Transverse colon (tissue), 4 donors: ENCODE measurements at regions not wholly inside any gene's neighbourhood (a gene's known extent, or its start where the extent isn't known, plus 50 kb on each side); places are given as distances from the start of the nearest gene placed in this dataset.
A peak's percentile ranks its signal among the peaks of the same experiment; 100 is the strongest.

Experiments
- DNase-seq: peaks from one replicate; pipeline ENCODE4 v3.0.0-alpha.2; 2019
- H3K27ac ChIP-seq, 4 donors: fragments of 200-600 bp; sonication (generic); 2 replicates each; pipeline ENCODE4 v1.5.1; 2016 to 2018; ENCODE audit warnings: inconsistent platforms in 4 of 4
- H3K27me3 ChIP-seq: fragments of 200-600 bp; sonication (generic); 2 replicates; pipeline ENCODE4 v1.5.1; 2017; ENCODE audit warnings: inconsistent platforms
- H3K36me3 ChIP-seq, 4 donors: fragments of 200-600 bp; sonication (generic); 2 replicates each; pipeline ENCODE4 v1.5.1; 2017 to 2019; ENCODE audit warnings: inconsistent platforms in 4 of 4
- H3K4me1 ChIP-seq, 4 donors: fragments of 200-600 bp; sonication (generic); 2 replicates each; pipeline ENCODE4 v1.5.1; 2017 to 2020; ENCODE audit warnings: inconsistent platforms in 4 of 4
- H3K4me3 ChIP-seq, 4 donors: fragments of 200-600 bp; sonication (generic); 1 replicate in 1 of 4; 2 replicates in 3 of 4; pipeline versions ENCODE4 v1.5.1 to v1.6.1; 2017 to 2019; ENCODE audit warnings: inconsistent platforms in 4 of 4
- H3K9me3 ChIP-seq, 2 donors: fragments of 200-600 bp; sonication (generic); 2 replicates each; pipeline ENCODE4 v1.5.1; 2017 to 2019; ENCODE audit warnings: inconsistent platforms in 2 of 2
- EP300 ChIP-seq: sonication (generic); formaldehyde crosslinking; IDR thresholded peaks from one replicate; pipeline ENCODE4 v1.6.1; 2017; ENCODE audit warnings: antibody characterized with exemption, low read depth
- POLR2A ChIP-seq: fragments of 450-650 bp; IDR thresholded peaks from one replicate; pipeline ENCODE4 v1.6.1; 2016; ENCODE audit warnings: antibody characterized with exemption, mild to moderate bottlenecking, moderate library complexity
- POLR2AphosphoS5 ChIP-seq, 3 donors: sonication (generic); formaldehyde crosslinking; IDR thresholded peaks; one replicate each; pipeline ENCODE4 v1.6.1; 2016; ENCODE audit warnings: antibody characterized with exemption in 3 of 3
- WGBS, 2 donors: methylation state at CpG; one replicate each; pipeline ENCODE4 v1.1.5; 2018; ENCODE audit warnings: low coverage in 1 of 2; 5-methylcytosine and 5-hydroxymethylcytosine counted together
- in situ Hi-C, 4 donors: fragments of 200-750 bp; cut with MboI; loops; one replicate each; pipeline versions ENCODE4 v1.15.0 to v1.15.1; 2017; ENCODE audit warnings: low sequenced_read_pairs in 3 of 4, low pct_ligation_motif_present in 1 of 4, low pct_unique_long_range_greater_than_20kb in 1 of 4
- intact Hi-C: fragments of 100-400 bp; cut with DNase I; formaldehyde crosslinking; loops from one replicate; pipeline ENCODE4 v1.15.1; 2023; ENCODE audit warnings: low total_unique reads
- TF ChIP-seq, protein P1 (sequence below), 5 experiments: fragments of 200-600 bp in 3 of 5; fragments of 450-650 bp in 2 of 5; sonication (generic) in 3 of 5; IDR thresholded peaks; 1 replicate in 2 of 5; 2 replicates in 3 of 5; pipeline ENCODE4 v1.5.1; 2016 to 2017; ENCODE audit warnings: antibody characterized with exemption in 5 of 5, inconsistent platforms in 3 of 5, mild to moderate bottlenecking in 2 of 5, moderate library complexity in 1 of 5

DNA sequence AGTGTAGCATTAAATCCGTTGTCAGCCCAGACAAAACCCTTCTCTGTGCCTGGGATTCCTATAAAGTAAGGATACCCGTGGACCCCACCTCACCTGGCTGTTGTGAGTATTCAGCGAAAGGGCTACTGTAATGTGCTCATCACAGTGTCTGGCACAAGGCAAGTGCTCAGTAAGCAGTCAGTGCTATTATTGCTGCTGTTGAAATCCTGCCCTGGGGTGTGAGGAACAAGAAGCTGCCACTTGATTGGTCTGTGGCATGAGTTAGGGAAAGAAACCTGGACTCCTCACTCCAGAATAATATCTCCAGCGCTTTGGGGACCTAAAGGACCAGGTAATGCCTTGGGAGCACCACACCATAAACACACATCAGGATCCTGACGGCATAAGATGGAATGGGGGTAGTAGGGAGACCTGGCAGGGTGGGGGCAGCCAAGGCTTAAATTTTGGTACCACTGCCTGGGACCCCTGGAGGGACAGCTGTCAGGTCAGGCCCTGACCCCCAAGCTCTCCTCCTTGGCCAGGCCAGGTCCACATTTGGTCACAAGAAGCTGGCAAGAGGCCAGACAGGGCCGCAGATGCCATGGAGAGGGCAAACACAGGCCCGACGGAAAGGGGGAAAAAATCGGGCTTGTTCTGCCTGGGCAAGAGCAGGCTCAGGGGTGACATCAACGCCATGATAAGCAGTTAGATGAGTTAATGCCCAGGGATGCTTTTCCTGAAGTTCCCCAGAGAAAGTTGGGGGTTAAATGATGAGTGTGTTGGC lies 66.5 kb downstream of the MRPL14 start:
- TF ChIP-seq POLR2AphosphoS5 (IDR thresholded peaks at IDR 0.05) = no peak
- no peak for TF ChIP-seq POLR2A
- TF ChIP-seq, protein P1, sequence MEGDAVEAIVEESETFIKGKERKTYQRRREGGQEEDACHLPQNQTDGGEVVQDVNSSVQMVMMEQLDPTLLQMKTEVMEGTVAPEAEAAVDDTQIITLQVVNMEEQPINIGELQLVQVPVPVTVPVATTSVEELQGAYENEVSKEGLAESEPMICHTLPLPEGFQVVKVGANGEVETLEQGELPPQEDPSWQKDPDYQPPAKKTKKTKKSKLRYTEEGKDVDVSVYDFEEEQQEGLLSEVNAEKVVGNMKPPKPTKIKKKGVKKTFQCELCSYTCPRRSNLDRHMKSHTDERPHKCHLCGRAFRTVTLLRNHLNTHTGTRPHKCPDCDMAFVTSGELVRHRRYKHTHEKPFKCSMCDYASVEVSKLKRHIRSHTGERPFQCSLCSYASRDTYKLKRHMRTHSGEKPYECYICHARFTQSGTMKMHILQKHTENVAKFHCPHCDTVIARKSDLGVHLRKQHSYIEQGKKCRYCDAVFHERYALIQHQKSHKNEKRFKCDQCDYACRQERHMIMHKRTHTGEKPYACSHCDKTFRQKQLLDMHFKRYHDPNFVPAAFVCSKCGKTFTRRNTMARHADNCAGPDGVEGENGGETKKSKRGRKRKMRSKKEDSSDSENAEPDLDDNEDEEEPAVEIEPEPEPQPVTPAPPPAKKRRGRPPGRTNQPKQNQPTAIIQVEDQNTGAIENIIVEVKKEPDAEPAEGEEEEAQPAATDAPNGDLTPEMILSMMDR (IDR thresholded peaks at IDR 0.05) = no peak
- no peak for TF ChIP-seq EP300
- WGBS, 2 donors = 82 to 95% methylated on average over 4 to 10 of the region's 10 CpGs
- H3K36me3 ChIP-seq = no peaks in the 10 kb centered on the region
- H3K27me3 ChIP-seq = no peaks in the 10 kb centered on the region
- intact Hi-C loops = no loop called here
- H3K4me1 ChIP-seq = peaks cover 5 to 32% (median 16%) of the 10 kb centered on the region in 4 donors
- H3K9me3 ChIP-seq = no peaks in the 10 kb centered on the region
- no peak for DNase-seq
- in situ Hi-C loops = no loop called here
- H3K4me3 ChIP-seq = no peak overlapping the region
- peak overlapping the region in 1 of 4 donors; percentile 7 for H3K27ac ChIP-seq

GRCh38 chr6:44059359-44060346 lies 67.6 kb downstream of the MRPL14 start:
- no peaks in the 10 kb centered on the region for H3K27me3 ChIP-seq
- in situ Hi-C loops (no loop called here), intact Hi-C loops (no loop called here)
- TF ChIP-seq EP300 (no peak), POLR2AphosphoS5 (IDR thresholded peaks at IDR 0.05) (no peak), POLR2A (no peak)
- TF ChIP-seq, protein P1 (IDR thresholded peaks at IDR 0.05) = no peak
- no peak overlapping the region for H3K4me3 ChIP-seq
- no peaks in the 10 kb centered on the region for H3K9me3 ChIP-seq
- H3K36me3 ChIP-seq = no peaks in the 10 kb centered on the region
- DNase-seq = no peak
- peak overlapping the region; percentile 66 to 80 (median 73) for H3K27ac ChIP-seq
- H3K4me1 ChIP-seq = peaks cover 5 to 27% (median 16%) of the 10 kb centered on the region in 4 donors
- 58 to 88% methylated on average over 1 to 7 of the region's 7 CpGs for WGBS, 2 donors

DNA sequence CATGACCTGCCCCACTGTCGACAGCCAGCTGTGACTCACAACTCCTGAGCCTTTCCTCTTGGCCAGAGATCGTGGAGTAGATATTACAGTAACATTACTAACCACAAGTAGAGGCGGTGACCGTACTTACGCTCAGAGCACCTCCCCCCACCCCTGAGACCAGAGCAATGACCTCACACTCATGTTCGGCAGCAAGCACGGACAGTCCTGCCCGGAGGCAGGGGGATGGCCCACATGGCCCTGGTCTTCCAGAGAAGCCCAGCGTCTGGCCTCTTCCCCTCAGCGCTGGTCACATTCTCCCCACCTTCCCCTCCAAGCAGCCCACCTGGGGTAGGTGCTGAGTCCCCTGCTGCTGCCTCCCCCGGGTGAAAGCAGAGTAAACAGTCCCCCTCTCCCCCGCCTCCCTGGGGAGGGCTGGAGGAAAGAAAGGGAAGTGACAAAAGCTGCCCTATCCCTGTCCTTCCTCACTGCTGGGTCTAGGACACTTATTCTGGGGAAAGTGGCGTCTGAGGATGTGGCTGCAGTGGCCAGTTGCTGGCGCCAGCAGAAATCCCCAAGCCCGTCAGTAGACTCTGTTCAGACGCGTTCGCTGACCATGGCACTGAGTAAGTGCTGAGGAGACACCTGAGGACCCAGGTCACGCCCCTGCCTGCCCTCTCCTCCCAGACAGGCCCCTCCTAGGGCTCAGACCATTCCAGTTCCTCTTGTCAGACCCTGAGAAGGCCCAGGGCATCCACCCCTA lies 68.5 kb downstream of the MRPL14 start:
- in situ Hi-C loops = no loop called here

More for the DNA sequence above, 68.5 kb downstream of the MRPL14 start:
- H3K9me3 ChIP-seq = no peaks in the 10 kb centered on the region
- TF ChIP-seq EP300 (peak; percentile 55), POLR2A (no peak), POLR2AphosphoS5 (IDR thresholded peaks at IDR 0.05) (peak in 2 of 3 donors; percentile 46 to 53)
- TF ChIP-seq, protein P1 (IDR thresholded peaks at IDR 0.05) = no peak
- H3K4me3 ChIP-seq = no peak overlapping the region
- peak; percentile 64 for DNase-seq
- 55% methylated on average over 19 of the region's 19 CpGs; no CpG with 5 or more reads in 1 of the 2 donors for WGBS, 2 donors
- H3K36me3 ChIP-seq = no peaks in the 10 kb centered on the region
- H3K4me1 ChIP-seq = peaks cover 5 to 22% (median 12%) of the 10 kb centered on the region in 4 donors
- H3K27me3 ChIP-seq = no peaks in the 10 kb centered on the region
- peak overlapping the region; percentile 66 to 80 (median 73) for H3K27ac ChIP-seq
- intact Hi-C loops = no loop called here
